ENCODE measurements at regions not wholly inside any gene's neighbourhood (a gene's known extent, or its start where the extent isn't known, plus 50 kb on each side); places are given as distances from the start of the nearest gene placed in this dataset.

GRCh38 chr11:92753161-92753560 lies 216.3 kb upstream of the MTNR1B start:
- no peak for DNase-seq (ENCODE audit: low spot score)
- intact Hi-C loops (cut with DNase I), result no loop called here

GRCh38 chr11:92758241-92758780 lies 211.1 kb upstream of the MTNR1B start:
- DNase-seq (ENCODE audit: low spot score), result no peak
- intact Hi-C loops (cut with DNase I), result no loop called here

GRCh38 chr11:92759571-92760214 lies 209.8 kb upstream of the MTNR1B start:
- intact Hi-C loops (cut with DNase I), result no loop called here

GRCh38 chr11:92762121-92762540 lies 207.3 kb upstream of the MTNR1B start:
- DNase-seq (ENCODE audit: low spot score), result no peak
- intact Hi-C loops (cut with DNase I), result no loop called here

More at GRCh38 chr11:92759571-92760214, 209.8 kb upstream of the MTNR1B start:
- DNase-seq (ENCODE audit: low spot score), result no peak

- intact Hi-C loops (cut with DNase I), result no loop called here
- DNase-seq (ENCODE audit: low spot score), result no peak
Measured at GRCh38 chr11:92763336-92763735, 206.1 kb upstream of the MTNR1B start.

GRCh38 chr11:92764128-92764527 lies 205.3 kb upstream of the MTNR1B start:
- DNase-seq (ENCODE audit: low spot score), result no peak
- intact Hi-C loops (cut with DNase I), result no loop called here

GRCh38 chr11:92765082-92765840 lies 204.2 kb upstream of the MTNR1B start:
- intact Hi-C loops (cut with DNase I), result no loop called here

GRCh38 chr11:92765965-92766371 lies 203.5 kb upstream of the MTNR1B start:
- intact Hi-C loops (cut with DNase I), result no loop called here
- peak; percentile 78 for DNase-seq (ENCODE audit: low spot score)

More at GRCh38 chr11:92765082-92765840, 204.2 kb upstream of the MTNR1B start:
- DNase-seq (ENCODE audit: low spot score), result no peak

GRCh38 chr11:92766698-92767097 lies 202.8 kb upstream of the MTNR1B start:
- intact Hi-C loops (cut with DNase I), result no loop called here

GRCh38 chr11:92767416-92767815 lies 202.0 kb upstream of the MTNR1B start:
- intact Hi-C loops (cut with DNase I), result no loop called here
- no peak for DNase-seq (ENCODE audit: low spot score)

More at GRCh38 chr11:92766698-92767097, 202.8 kb upstream of the MTNR1B start:
- no peak for DNase-seq (ENCODE audit: low spot score)

GRCh38 chr11:92768121-92768840 lies 201.2 kb upstream of the MTNR1B start:
- intact Hi-C loops (cut with DNase I), result no loop called here
- no peak for DNase-seq (ENCODE audit: low spot score)

- DNase-seq (ENCODE audit: low spot score), result no peak
- intact Hi-C loops (cut with DNase I), result no loop called here
Measured at GRCh38 chr11:92769112-92769511, 200.3 kb upstream of the MTNR1B start.

GRCh38 chr11:92770419-92770818 lies 199.0 kb upstream of the MTNR1B start:
- intact Hi-C loops (cut with DNase I), result no loop called here
- DNase-seq (ENCODE audit: low spot score), result no peak

- no peak for DNase-seq (ENCODE audit: low spot score)
- intact Hi-C loops (cut with DNase I), result no loop called here
Measured at GRCh38 chr11:92770981-92771380, 198.5 kb upstream of the MTNR1B start.

GRCh38 chr11:92771701-92772100 lies 197.8 kb upstream of the MTNR1B start:
- no peak for DNase-seq (ENCODE audit: low spot score)

GRCh38 chr11:92775003-92775676 lies 194.3 kb upstream of the MTNR1B start:
- DNase-seq (ENCODE audit: low spot score), result no peak
- intact Hi-C loops (cut with DNase I), result loop anchor here in 1 of 2 donors (2.0 kb wide), 1 partner anchor 28 kb away; no protein-coding TSS in a partner anchor

More at GRCh38 chr11:92771701-92772100, 197.8 kb upstream of the MTNR1B start:
- intact Hi-C loops (cut with DNase I), result no loop called here

- intact Hi-C loops (cut with DNase I), result no loop called here
- DNase-seq (ENCODE audit: low spot score), result no peak
Measured at GRCh38 chr11:92776676-92777075, 192.8 kb upstream of the MTNR1B start.

- DNase-seq (ENCODE audit: low spot score), result no peak
- intact Hi-C loops (cut with DNase I), result no loop called here
Measured at GRCh38 chr11:92779746-92780145, 189.7 kb upstream of the MTNR1B start.

GRCh38 chr11:92781151-92781550 lies 188.3 kb upstream of the MTNR1B start:
- DNase-seq (ENCODE audit: low spot score), result no peak
- intact Hi-C loops (cut with DNase I), result no loop called here
